K562 (cell line): ENCODE measurements at regions not wholly inside any gene's neighbourhood (a gene's known extent, or its start where the extent isn't known, plus 50 kb on each side); places are given as distances from the start of the nearest gene placed in this dataset.
A peak's percentile ranks its signal among the peaks of the same experiment; 100 is the strongest.

Experiments
- ATAC-seq: fragments of 200-7000 bp; cut with Tn5 transposase; 3 replicates; pipeline ENCODE4 v1.9.1; 2020; ENCODE audit warnings: moderate library complexity
- BruUV-seq: library from RNA; stranded (reverse); fragments of 400-500 nt; replicated peaks from 2 replicates; lab custom pipeline; 2021; lab: Mats Ljungman, UMichigan
- CTCF ChIA-PET: fragments of 300-600 bp; formaldehyde crosslinking; extraction: SDS; loops from one replicate; lab custom pipeline; 2021; ENCODE audit warnings: low intra/inter-chr PET ratio; lab: Yijun Ruan, JAX
- POLR2A ChIA-PET: fragments of 300-600, 350-650 bp; sonication (Branson Sonifier 250); formaldehyde crosslinking; extraction: SDS; loops from one replicate; lab custom pipeline; 2021; ENCODE audit warnings: antibody characterized with exemption, inconsistent platforms; lab: Yijun Ruan, JAX
- DNase-seq, 4 experiments: peaks; one replicate each; pipeline versions ENCODE4 v3.0.0 to v3.0.0-alpha.2; 2011 to 2018; ENCODE audit warnings: low spot score in 3 of 4, mixed read lengths in 3 of 4; ENCODE audit errors: extremely low read depth in 1 of 4
- FAIRE-seq: peaks from 2 replicates; lab custom pipeline; 2011; peaks lifted over from hg19 to GRCh38; lab: Jason Lieb, UNC
- H2AFZ ChIP-seq: 2 replicates; pipeline ENCODE4 v1.6.0; 2011; ENCODE audit warnings: low read depth, low read length, control low read depth, inconsistent platforms
- H3K27ac ChIP-seq: fragments of 200-600 bp; 3 replicates; pipeline ENCODE4 v1.8.0; 2011; ENCODE audit warnings: low read depth, mild to moderate bottlenecking, control low read depth, inconsistent platforms, low read length, moderate library complexity, mixed read lengths; ENCODE audit errors: extremely low read depth
- H3K27me3 ChIP-seq, 2 experiments: fragments of 300-600 bp in 1 of 2; 2 replicates in 1 of 2; 3 replicates in 1 of 2; pipeline versions ENCODE4 v1.6.0 to v1.8.0; 2011; ENCODE audit warnings: inconsistent platforms in 2 of 2, low read length in 2 of 2, mild to moderate bottlenecking in 1 of 2, mixed read lengths in 1 of 2, moderate library complexity in 1 of 2; ENCODE audit not compliant: control insufficient read depth in 2 of 2, insufficient read depth in 2 of 2
- H3K36me3 ChIP-seq: fragments of 300-600 bp; 3 replicates; pipeline ENCODE4 v1.8.0; 2011; ENCODE audit warnings: mild to moderate bottlenecking, low read length, inconsistent platforms; ENCODE audit not compliant: control insufficient read depth, insufficient read depth
- H3K4me1 ChIP-seq, 2 experiments: fragments of 200-600 bp in 1 of 2; replicated peaks in 1 of 2; 2 replicates in 1 of 2; 3 replicates in 1 of 2; pipeline versions ENCODE4 v1.5.1 to v1.8.0; 2011; ENCODE audit warnings: inconsistent platforms in 2 of 2, low read length in 2 of 2, mild to moderate bottlenecking in 1 of 2, mixed read lengths in 1 of 2, moderate library complexity in 1 of 2; ENCODE audit not compliant: control insufficient read depth in 2 of 2, insufficient read depth in 2 of 2
- H3K4me2 ChIP-seq: 2 replicates; pipeline ENCODE4 v1.6.1; 2011; ENCODE audit warnings: low read length, control low read depth, inconsistent platforms, mixed read lengths; ENCODE audit not compliant: insufficient read depth
- H3K4me3 ChIP-seq: fragments of 200-600 bp; sonication (generic), shearing (Covaris generic); 2 replicates; pipeline ENCODE4 v1.5.1; 2016; ENCODE audit warnings: control low read depth, inconsistent platforms
- H3K79me2 ChIP-seq: fragments of 200-600 bp; 3 replicates; pipeline ENCODE4 v1.8.0; 2011; ENCODE audit warnings: low read length, inconsistent platforms; ENCODE audit not compliant: control insufficient read depth, insufficient read depth
- H3K9ac ChIP-seq, 2 experiments: 2 replicates each; pipeline versions ENCODE4 v1.6.0 to v1.6.1; 2011; ENCODE audit warnings: low read depth in 2 of 2, low read length in 2 of 2, control low read depth in 1 of 2, inconsistent platforms in 1 of 2, mild to moderate bottlenecking in 1 of 2, mixed read lengths in 1 of 2; ENCODE audit not compliant: insufficient read depth in 1 of 2
- H3K9me1 ChIP-seq: one replicate; pipeline ENCODE4 v1.6.0; 2011; ENCODE audit warnings: inconsistent platforms, mild to moderate bottlenecking, low read length, moderate library complexity; ENCODE audit not compliant: control insufficient read depth, insufficient read depth
- H3K9me3 ChIP-seq: replicated peaks from 2 replicates; pipeline ENCODE4 v1.5.1; 2011; ENCODE audit warnings: low read depth, low read length, inconsistent platforms; ENCODE audit not compliant: control insufficient read depth, insufficient read depth
- H4K20me1 ChIP-seq: replicated peaks from 2 replicates; pipeline ENCODE4 v1.6.1; 2011; ENCODE audit warnings: low read length, inconsistent platforms, mixed read lengths; ENCODE audit not compliant: control insufficient read depth, insufficient read depth
- CTCF ChIP-seq, 3 experiments: IDR thresholded peaks in 2 of 3; conservative IDR thresholded peaks in 1 of 3; 2 replicates each; pipeline ENCODE4 v1.5.1; 2011 to 2012; ENCODE audit warnings: low read length in 3 of 3, mild to moderate bottlenecking in 3 of 3, control low read depth in 2 of 3, improper control_type of control experiment in 1 of 3, inconsistent platforms in 1 of 3, low read depth in 1 of 3, mixed read lengths in 1 of 3, moderate library complexity in 1 of 3; ENCODE audit not compliant: insufficient read depth in 2 of 3
- RAD21 ChIP-seq, 2 experiments: fragments of 250-450 bp in 1 of 2; fragments of 450-650 bp in 1 of 2; sonication (Bioruptor Pico) in 1 of 2; formaldehyde crosslinking in 1 of 2; IDR thresholded peaks in 1 of 2; conservative IDR thresholded peaks in 1 of 2; 2 replicates each; pipeline versions ENCODE4 v1.4.0 to v1.8.0; 2020 to 2022; ENCODE audit warnings: mild to moderate bottlenecking in 2 of 2, moderate library complexity in 1 of 2
- REST ChIP-seq, 2 experiments: fragments of 450-650 bp; formaldehyde crosslinking in 1 of 2; IDR thresholded peaks; 2 replicates each; pipeline versions ENCODE4 v1.4.0 to v1.6.1; 2014 to 2020; ENCODE audit warnings: mild to moderate bottlenecking in 2 of 2, borderline replicate concordance in 1 of 2, low read depth in 1 of 2
- SMC3 ChIP-seq: conservative IDR thresholded peaks from 2 replicates; pipeline ENCODE4 v1.6.1; 2011; ENCODE audit warnings: low read depth, low read length, improper control_type of control experiment; ENCODE audit not compliant: insufficient read depth
- ZNF583 ChIP-seq: fragments of 250-450 bp; sonication (Bioruptor Pico); IDR thresholded peaks from 2 replicates; pipeline ENCODE4 v1.4.0; 2020
- WGBS: fragments of 100-300 bp; shearing (Covaris generic); methylation state at CpG from one replicate; pipeline ENCODE4 v1.1.6; 2016; ENCODE audit warnings: low coverage, mixed read lengths; ENCODE audit not compliant: insufficient coverage; ENCODE audit errors: missing lambda C conversion rate; 5-methylcytosine and 5-hydroxymethylcytosine counted together
- in situ Hi-C: fragments of 300-500 bp; cut with MboI; formaldehyde crosslinking; loops from 4 replicates; pipeline ENCODE4 v1.15.0; 2018; ENCODE audit warnings: inconsistent platforms, mixed read lengths
- intact Hi-C: fragments of 100-400 bp; cut with micrococcal nuclease; formaldehyde crosslinking; loops from 2 replicates; pipeline ENCODE4 v1.14.2; 2022
- TF ChIP-seq, protein P1 (sequence below): fragments of 450-650 bp; IDR thresholded peaks from 2 replicates; pipeline ENCODE4 v1.7.0; 2016; ENCODE audit warnings: borderline replicate concordance

- H3K79me2 ChIP-seq, result no peaks in the 10 kb centered on the region
- intact Hi-C loops (loop anchor here (2.0 to 10.0 kb wide), 3 partner anchors 168 to 288 kb away; no protein-coding TSS in a partner anchor), in situ Hi-C loops (no loop called here)
- ChIA-PET POLR2A (interaction anchor here (0.6 to 1.0 kb wide), 2 partner anchors 28 to 215 kb away, joined by 3 to 4 read pairs; no protein-coding TSS in a partner anchor), CTCF (interaction anchor here (0.5 to 1.9 kb wide), 3 partner anchors 127 to 199 kb away, joined by 4 to 9 read pairs (median 4); no protein-coding TSS in a partner anchor)
- H3K4me1 ChIP-seq, result no peaks in the 10 kb centered on the region
- H3K9ac ChIP-seq, result no peak overlapping the region
- H3K9me3 ChIP-seq, result no peaks in the 10 kb centered on the region
- BruUV-seq, result no TSS peak
- H2AFZ ChIP-seq, result no peak overlapping the region
- peak; percentile 74 for FAIRE-seq
- no peaks in the 10 kb centered on the region for H3K9me1 ChIP-seq
- no peaks in the 10 kb centered on the region for H3K27me3 ChIP-seq
- H3K4me2 ChIP-seq, result no peak overlapping the region
- under 1% methylated on average over 7 of the region's 7 CpGs for WGBS
- no peaks in the 10 kb centered on the region for H4K20me1 ChIP-seq
- no peak overlapping the region for H3K27ac ChIP-seq
- no peak overlapping the region for H3K4me3 ChIP-seq
- ATAC-seq, result peak; percentile 71
- H3K36me3 ChIP-seq, result no peaks in the 10 kb centered on the region
- DNase-seq, result peak; percentile 41 to 71 (median 46)
- TF ChIP-seq CTCF (IDR thresholded peaks at IDR 0.05 in 2 of 3, conservative IDR thresholded peaks at IDR 0.05 in 1 of 3; ENCODE audit: insufficient read depth in 2 of 3, low read depth in 1 of 3, low read length in 3 of 3) (peak; percentile 38 to 73 (median 53); a peak in 5 of 6 replicates), ZNF583 (CRISPR knock-in tag) (no peak), REST (IDR thresholded peaks at IDR 0.05; ENCODE audit: borderline replicate concordance) (peak; percentile 61; the same call in 1 of the 2 replicates), REST (CRISPR knock-in tag; IDR thresholded peaks at IDR 0.05; ENCODE audit: low read depth) (no peak), RAD21 (CRISPR knock-in tag; conservative IDR thresholded peaks at IDR 0.05 in 1 of 2, IDR thresholded peaks at IDR 0.05 in 1 of 2) (peak; percentile 58 to 80), SMC3 (peak; percentile 46; the same call in 1 of the 2 replicates)
- TF ChIP-seq, protein P1, sequence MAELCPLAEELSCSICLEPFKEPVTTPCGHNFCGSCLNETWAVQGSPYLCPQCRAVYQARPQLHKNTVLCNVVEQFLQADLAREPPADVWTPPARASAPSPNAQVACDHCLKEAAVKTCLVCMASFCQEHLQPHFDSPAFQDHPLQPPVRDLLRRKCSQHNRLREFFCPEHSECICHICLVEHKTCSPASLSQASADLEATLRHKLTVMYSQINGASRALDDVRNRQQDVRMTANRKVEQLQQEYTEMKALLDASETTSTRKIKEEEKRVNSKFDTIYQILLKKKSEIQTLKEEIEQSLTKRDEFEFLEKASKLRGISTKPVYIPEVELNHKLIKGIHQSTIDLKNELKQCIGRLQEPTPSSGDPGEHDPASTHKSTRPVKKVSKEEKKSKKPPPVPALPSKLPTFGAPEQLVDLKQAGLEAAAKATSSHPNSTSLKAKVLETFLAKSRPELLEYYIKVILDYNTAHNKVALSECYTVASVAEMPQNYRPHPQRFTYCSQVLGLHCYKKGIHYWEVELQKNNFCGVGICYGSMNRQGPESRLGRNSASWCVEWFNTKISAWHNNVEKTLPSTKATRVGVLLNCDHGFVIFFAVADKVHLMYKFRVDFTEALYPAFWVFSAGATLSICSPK, result no peak
These were observed 125.7 kb upstream of the CXADR start for GRCh38 chr21:17387030-17387617.
